GM19395 (cell line): ENCODE measurements at regions not wholly inside any gene's neighbourhood (a gene's known extent, or its start where the extent isn't known, plus 50 kb on each side); places are given as distances from the start of the nearest gene placed in this dataset.

Source experiments
- ATAC-seq: cut with Tn5 transposase; IDR thresholded peaks from one replicate; pipeline ENCODE4 v1.9.1; 2021; ENCODE audit warnings: mild to moderate bottlenecking, moderate library complexity; ENCODE audit not compliant: unreplicated experiment

DNA sequence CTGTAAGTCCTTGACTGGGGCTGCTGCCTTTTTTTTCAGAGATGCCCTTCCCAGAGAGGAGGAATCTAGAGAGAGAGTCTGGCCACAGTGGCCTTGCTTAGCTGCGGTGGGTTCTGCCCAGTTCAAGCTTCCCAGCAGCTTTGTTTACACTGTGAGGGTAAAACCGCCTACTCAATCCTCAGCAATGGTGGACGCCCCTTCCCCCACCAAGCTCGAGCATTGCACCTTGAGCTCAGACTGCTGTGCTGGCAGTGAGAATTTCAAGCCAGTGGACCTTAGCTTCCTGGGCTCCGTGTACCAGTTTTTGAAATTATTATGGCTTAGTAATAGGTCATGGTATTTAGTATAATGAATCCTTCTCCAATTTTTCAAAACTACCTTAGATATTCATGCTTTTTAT lies 395.4 kb downstream of the NPIPA7 start:
- no peak for ATAC-seq

DNA sequence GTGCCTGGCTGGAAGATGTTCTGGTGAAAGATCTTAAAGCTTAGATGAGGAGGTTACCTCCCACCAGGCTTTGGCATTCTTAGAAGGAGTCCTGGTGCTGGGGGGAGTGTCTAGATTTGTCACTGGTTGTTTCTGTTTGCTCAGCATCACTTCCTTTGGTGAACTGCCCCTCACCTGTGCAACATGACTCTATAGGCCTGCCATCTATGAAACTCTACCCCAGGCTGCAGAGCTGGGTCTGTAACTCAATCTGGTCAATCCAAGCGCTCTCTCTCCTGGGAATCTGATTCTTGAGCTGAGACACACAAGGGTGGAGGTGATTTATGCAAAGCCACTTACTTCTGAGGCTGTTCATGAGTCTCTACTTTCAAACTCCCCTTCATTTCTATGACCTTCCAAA lies 399.4 kb downstream of the NPIPA7 start:
- ATAC-seq: no peak

DNA sequence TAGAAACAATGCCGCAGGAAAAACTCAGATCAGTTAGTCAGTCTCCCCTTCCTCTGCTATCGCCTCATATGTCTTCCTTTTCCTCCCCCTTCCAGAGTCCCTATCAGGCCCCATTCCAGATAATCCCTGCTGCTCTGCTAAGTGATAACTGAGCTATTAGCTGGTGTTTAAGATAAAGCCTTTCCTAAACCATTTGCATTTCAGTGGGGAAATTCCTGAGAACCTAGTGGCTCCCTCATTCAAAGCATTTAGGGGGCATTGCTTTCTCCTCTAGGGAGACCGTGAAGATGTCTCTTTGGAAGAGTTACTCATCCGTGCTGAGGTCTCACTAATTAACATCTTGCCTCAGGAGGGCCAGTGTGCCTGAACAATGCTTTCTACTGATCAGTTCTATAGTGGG lies 401.6 kb downstream of the NPIPA7 start:
- ATAC-seq: no peak

DNA sequence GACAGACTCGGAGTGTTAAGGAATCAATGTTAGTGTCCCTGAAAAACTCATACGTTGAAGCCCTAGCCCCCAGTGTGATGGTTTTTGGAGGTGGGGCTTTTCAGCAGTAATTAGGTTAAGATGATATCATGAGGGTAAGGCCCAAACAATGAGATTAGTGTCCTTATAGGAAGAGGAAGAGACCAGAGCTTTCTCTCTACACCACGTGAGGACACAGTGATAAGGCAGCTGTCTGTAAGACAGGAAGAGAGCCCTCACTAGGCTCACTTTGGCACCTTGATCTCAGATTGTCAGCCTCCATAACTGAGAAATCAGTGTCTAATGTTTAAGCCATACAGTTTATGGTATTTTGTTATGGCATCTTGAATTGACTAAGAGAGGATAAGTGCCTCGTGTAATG lies 403.2 kb downstream of the NPIPA7 start:
- no peak for ATAC-seq

DNA sequence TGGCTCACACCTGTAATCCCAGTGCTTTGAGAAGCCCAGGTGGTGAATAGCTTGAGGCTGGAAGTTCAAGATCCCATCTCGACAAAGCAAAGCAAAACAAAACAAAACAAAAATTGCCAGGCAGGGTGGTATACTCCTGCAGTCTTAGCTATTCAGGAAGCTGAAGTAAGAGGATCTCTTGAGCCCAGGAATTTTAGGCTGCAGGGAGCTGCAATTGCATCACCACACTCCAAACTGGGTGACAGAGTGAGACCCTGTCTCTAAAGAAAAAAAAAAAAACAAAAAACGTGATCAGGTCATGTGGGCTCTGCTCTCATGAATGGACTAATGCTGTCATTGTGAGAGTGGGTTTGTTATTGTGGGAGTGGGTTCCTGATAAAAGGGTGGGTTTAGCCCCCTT lies 409.1 kb downstream of the NPIPA7 start:
- no peak for ATAC-seq

DNA sequence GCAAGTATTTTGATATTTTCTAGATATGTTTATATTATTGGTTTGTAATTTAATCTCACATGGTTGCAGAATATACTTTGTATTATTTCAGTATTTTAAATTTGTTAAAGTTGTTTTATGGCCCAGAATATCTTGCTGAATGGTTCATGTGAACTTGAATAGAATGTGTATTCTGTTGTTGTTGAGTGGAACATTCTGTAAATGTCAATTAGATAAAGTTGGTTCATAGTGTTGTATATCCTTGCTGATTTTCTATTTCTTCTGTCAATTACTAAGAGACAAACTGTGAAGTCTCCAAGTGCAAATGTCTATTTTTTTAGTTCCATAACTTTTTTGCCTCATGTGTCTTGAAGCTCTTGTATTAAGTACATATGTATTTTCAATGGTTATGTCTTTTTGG lies 411.7 kb downstream of the NPIPA7 start:
- no peak for ATAC-seq

DNA sequence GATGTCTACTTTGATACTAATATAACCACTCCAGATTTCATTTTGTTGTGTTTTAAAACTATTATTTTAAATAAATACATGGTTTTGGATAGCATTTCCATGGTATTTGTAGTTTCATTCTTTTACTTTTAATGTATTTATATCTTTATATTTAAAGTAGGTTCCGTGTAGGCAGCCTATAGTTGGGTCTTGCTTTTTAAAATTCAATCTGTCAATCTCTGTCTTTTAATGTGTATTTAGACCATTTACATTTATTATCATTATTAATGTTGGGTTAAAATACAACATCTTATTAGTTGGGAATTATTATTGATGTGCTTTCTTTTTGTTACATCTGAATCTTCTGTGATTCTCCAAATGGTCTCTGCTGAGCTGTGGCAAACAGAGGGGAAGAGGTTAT lies 412.1 kb downstream of the NPIPA7 start:
- no peak for ATAC-seq

DNA sequence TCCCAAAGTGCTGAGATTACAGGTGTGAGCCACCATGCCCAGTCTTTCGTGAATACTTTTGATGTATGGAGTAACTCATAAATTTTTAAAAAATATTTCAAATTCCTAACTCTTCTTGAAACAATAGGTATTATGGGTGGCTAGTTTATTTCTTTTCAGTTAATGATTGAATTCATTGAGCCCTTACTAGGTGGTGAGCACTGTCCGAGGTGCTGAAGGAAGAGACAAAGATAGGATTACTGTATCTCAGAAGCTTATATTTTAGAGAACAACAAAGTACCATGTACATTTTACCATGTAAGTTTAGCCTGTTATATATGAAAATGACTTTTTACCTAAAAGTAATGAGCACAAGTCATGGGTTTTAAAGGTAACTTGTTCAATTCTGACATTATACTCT lies 418.3 kb downstream of the NPIPA7 start:
- no peak for ATAC-seq

DNA sequence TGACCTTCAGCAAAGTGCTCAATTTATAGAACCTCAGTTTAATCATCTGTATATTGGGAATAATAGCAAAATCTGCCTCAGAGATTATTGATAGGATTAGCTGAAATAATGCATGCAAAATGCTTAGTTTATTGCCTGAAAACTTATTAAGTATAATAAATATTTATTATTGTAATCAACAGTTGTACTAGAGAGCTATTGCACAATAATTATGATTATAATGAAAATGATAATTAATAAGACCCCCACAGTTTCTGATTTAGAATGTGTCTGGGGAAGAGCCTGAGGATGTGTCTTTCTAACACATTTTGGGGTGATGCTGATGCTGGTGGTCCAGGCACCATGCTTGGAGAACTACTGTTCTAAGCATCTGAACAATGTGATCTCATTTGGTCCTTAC lies 419.6 kb downstream of the NPIPA7 start:
- no peak for ATAC-seq

DNA sequence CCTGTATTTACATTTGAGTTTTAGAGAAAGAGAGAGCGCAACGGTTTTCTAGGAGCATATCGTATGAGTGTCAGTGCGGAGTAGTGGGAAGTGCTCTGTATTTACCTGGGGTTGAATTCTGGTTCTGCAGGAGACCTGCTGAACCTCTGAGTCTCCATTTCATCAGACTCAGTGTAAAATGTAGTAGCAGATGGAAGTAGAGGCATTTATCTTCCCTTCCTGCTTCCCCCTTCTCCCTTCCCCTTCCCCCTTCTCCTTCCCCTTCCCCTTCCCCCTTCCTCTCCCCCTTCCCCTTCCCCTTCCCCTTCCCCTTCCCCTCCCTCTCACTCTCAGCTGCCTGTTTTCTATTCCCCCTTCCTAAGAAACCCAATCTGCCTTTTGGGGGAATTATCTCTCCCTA lies 426.9 kb downstream of the NPIPA7 start:
- ATAC-seq: no peak

DNA sequence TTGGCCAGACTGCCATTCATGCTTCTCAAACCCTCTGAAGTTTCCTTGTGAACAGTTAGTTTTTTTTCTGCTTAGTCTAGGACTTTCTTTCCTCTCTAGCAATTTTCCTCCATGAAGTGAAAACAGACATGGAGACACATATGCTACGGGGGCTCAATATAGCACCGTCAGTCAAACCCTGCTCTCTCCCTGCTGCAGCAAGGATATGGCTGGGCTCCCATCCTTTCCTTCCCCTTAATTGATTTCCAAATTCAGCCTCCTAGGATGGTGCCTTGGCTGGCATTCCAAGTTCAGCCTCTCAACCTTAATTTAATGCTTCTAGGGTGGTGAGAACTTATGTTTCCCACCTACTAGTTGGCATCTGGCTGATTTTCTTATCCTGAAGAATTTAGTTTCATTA lies 436.7 kb downstream of the NPIPA7 start:
- ATAC-seq: no peak

DNA sequence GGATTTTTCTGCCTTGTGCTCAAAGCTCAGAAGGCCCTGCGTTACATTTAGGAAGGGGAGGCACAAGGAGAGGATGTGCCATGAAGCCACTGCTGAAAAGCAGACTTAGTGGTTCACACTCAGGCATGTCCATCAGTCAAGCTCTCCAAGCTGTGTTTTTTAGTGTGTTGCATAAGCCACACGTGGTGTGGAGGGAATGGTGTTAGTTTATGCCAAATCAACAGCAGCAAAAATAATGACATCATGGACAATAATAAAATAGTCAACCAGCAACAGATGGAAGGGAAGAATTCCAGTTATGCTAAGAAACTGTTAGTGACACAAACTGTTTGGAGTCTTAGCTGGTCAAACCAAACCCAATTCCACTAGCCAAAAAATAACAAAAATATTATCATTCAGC lies 438.3 kb downstream of the NPIPA7 start:
- no peak for ATAC-seq

DNA sequence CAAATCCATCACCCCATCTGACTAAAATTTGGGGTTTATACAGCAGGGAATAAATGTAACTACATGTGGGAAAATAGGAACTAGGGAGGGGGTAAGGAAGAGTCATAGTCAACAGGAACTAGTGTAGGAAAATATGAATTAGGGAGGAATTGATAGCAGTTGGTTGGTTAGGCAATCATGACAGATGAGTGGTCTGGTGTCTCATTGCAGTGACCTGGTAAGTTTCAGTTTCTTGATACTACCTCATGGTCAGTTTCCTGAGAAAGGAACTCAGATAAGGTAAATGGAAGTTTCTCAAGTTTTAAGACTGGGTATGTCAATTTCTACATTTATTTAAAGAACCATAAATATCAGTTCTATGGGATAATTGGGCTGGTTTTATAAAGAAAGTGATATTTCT lies 442.3 kb downstream of the NPIPA7 start:
- no peak for ATAC-seq

DNA sequence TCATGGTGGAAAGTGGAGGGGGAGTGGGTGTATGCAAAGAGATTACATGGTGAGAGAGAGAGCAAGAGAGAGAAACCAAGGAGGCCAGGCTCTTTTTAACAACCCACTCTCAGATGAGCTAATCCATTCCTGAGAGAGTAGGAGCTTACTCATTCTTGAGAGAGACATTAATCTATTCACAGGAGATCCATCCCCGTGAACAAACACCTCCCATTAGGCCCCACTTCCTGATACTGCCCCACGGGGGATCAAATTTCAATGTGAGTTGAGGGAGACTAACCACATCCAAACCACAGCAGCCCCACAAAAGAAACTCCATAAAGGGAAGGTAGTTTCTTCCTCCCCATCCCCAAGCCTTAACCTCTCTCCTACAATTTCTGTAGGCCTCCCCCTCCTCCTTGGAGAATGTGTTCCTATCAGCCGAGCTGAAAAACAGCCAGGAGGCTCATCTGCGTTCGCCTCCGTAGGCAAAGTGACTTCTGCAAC lies 450.0 kb downstream of the NPIPA7 start:
- no peak for ATAC-seq

DNA sequence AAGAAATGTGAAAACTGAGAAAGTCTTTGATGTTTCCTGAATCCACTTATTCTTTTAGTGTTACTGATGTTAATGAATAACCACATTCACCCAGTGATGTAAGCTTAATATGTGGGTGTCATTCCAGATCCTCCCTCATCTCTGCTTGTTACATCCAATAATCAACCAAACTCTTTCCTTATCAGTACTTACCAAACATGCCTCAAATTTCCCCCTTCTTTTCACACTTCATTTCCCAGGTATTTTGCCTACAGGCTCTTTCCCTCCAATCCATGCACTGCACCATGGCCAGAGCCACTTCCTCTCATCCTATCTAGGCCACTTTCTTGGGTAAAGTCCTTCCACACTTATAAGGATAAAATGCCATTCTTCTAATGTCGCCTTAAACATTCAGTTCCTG lies 451.5 kb downstream of the NPIPA7 start:
- no peak for ATAC-seq

DNA sequence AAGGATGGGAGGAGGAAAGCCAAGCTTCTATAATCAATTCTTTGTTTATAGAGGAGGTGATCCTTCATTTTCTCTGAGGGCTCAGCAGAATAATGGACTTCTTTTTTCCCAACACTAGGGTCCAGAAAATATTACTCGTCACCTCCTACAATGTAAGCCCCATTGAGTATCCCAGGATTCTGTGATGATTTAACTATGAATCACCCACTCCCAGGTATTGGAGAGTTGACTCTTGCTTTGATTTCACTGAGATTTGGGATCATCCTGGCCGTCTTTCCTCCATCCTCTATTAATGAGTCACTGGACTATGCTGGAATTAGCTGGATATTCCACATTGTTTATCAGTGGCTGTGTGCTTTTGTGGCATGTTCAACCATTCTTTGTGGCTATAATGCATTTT lies 452.0 kb downstream of the NPIPA7 start:
- no peak for ATAC-seq

DNA sequence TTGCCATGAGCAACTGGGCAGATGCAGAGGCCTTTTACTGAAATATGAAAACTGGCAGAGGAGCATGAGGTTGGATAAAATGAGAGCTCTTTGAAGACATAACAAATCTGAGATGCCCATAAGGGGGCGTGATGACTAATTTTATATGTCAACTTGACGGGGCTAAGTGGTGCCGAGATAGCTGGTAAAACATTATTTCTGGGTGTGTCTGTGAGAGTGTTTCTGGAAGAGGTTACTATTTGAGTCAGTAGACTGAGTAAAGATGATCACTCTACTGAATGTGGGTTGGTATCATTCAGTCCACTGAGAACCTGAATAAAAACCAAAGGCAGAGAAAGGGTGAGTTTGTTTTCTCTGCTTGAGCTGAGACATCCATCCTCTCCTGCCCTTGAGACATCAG lies 454.2 kb downstream of the NPIPA7 start:
- no peak for ATAC-seq

DNA sequence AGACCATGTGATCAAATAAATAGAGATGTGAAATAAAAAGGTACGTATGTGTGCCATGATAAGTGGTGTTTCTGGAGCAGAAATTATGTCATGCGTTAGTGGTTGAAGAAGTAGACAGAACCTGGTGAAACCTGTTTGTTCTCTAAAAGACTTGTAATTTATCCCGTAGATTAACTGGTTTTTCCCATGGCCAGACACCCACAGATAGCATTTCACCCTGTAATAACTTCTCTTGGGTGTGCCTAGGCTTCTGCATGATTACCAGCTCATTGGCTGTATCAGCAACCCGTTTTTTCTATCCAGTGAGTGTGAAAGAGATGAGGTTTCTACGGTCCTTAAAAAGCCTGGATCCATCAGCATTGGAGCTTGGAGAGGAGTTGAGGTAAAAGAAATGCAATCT lies 471.3 kb downstream of the NPIPA7 start:
- ATAC-seq: no peak

DNA sequence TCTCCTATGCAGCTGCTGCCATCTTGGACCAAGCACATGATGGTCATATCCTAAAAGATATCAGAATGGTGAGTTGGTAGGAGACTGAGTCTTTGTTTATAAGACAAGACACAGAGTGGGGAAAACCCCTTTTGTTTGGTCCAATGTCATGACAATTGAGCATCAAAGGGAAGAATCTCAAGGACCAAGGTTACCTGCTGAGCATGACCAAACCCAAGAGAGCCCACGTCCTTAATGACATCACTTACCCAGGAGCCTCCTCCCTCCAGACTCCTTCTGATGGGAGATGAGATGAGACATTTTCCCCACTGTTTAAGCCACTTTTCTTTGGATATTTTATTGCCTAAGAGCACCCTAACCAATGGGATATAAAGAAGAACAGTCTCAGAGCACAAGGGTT lies 478.1 kb downstream of the NPIPA7 start:
- ATAC-seq: no peak

DNA sequence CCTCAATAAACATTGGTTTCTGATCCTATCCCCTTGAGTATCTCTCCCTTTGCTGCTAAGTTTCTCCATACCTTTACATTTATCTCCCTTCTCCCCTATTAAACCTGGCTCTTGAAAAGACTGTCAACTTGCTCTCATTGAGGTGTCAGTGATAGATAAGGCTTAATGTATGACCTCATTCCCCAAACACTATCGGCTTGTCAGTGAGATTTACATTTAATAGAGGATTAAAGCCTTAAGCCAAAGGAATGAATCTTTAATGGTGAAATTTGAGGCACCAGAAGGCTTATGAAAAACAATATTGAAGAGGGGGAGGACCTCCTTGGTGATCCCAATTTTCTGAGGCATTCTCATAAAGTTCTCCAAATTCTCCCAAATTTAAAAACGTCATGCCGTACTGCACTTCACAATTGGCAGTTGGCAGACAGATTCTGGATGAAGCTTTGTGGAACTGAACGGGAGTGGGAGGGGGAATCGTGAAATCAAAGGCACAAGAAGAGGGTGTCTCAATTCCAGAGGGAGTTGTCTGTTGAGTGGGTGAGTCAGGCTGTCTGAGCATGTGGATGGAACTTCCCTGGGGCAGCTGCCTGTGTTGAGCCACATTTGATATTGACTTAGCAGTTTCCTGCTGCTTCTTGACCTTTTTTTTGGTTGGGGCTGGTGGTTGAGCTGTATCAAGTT lies 478.8 kb downstream of the NPIPA7 start:
- ATAC-seq: no peak

DNA sequence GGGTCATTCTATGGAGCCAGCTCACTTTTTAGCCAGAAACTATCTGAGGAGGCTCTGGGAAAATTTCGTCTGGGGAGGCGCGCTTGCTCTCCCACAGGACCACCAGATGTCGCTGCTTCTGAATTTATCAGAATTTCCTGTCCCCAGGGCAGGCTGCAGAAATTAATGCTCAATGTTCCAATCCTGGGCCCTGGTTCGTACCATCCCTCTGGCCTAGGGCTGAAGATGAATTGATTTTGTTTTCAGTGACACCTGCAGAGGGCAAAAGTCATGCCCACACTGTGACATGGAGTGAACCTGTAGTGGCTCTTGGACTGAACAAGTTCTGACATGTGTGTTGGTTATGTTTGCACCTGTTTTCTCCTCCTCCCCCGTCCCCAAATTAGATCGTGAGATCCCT lies 482.6 kb downstream of the NPIPA7 start:
- no peak for ATAC-seq

DNA sequence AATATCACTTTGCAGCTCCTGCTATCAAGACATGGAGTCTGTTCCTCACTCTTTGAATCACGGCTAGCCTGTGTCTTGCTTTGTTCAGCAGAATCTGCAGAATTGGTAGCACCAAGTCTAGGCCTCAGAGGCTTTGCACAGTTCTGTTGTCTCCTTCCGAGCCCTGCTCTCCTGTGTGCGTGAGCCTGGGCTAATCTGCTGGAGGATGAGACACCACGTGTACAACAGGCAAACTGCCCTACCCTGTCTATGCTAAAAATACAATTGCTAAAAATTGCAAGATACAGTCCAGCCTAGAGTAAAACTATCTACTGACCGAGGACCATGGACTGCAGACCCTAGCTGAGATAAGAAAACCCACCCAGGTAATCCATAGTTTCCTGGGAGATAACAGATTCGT lies 484.7 kb downstream of the NPIPA7 start:
- no peak for ATAC-seq

DNA sequence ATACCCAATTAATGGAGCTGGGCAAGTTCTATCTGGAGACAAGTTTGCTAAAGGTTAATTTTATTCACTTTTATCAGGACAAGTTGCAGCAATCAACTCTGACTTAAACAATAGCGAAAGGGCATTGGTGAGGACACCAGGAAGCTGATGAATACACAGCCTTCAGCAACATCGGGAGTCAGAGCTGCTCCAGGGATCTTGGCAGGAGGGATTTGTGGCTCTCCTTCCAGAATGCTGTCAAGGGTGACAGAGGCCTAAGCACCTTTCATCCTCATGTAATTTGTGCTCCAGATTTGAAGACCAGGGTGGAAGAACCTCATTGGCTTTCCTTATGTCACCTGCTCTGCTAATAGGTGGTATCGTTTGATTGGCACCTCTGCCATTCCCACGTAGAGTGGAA lies 485.6 kb downstream of the NPIPA7 start:
- no peak for ATAC-seq
